GM19452 (cell line): ENCODE measurements at regions not wholly inside any gene's neighbourhood (a gene's known extent, or its start where the extent isn't known, plus 50 kb on each side); places are given as distances from the start of the nearest gene placed in this dataset.

Experiments
- ATAC-seq: cut with Tn5 transposase; IDR thresholded peaks from one replicate; pipeline ENCODE4 v1.9.1; 2021; ENCODE audit not compliant: unreplicated experiment

DNA sequence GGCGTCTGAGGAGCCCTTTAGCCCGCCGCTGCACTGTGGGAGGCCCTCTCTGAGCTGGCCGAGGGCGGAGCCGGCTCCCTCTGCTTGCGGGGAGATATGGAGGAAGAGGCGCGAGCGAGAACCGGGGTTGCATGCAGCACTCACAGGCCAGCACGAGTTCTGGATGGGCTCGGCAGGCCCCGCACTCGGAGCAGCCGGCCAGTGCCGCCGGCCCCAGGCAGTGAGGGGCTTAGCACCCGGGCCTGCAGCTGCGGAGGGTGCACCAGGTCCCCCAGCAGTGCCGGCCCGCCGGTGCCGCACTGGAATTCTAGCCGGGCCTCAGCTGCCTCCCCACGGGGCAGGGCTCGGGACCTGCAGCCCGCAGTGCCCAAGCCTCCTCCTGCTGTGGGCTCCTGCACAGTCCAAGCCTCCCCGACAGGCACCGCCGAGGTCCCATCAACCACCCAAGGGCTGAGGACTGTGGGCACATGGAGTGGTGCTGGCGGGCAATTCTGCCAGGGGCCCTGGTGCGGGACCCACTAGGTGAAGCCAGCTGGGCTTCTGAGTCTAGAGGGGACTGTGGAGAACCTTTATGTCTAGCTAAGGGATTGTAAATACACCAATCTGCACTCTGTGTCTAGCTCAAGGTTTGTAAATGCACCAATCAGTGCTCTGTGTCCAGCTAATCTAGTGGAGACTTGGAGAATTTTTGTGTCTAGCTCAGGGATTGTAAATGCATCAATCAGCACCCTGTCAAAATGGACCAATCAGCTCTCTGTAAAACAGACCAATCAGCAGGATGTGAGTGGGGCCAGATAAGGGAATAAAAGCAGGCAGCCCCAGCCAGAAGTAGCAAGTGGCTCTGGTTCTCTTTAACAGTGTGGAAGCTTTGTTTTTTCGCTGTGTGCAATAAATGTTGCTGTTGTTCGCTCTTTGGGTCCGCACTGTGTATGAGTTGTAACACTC, 329.7 kb upstream of the JARID2 start:
- no peak for ATAC-seq

DNA sequence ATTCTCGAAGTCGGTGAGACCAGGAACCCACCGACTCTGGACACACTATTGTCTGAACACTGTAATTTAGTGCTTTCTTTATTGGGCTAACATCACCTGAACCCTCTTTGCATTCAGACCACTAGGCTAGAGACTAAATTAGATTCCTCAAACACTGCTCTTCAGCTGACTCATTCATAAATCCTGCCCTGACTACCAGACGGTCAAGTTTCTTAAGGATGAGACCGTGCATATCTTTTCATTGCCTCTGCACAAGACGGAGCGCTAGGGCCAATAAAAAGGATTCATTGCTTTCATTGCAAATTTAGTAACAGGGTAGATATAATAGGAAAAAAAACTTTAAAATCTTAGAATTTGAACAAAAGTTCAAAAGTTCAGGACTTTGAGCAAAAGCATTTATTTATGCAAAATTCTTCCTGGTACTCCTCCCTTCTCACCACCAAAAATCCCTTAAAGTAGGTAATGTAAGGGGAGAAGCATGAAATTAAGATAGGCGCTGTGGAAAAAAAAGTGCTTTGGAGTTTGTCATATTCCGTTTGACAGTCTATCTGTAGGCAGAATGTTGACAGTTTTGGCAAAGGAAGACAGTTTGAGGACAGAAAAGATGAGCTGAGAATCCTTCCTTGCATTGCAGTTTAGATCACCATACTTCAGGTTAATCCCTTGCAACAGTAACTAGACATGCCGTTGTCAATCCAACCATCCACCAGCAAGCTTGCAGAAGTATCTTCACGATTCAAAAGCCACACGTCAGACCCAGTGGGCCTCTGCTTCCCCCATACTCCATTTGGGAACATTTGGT, 328.6 kb upstream of the JARID2 start:
- no peak for ATAC-seq

GRCh38 chr6:14918200-14918907, 327.5 kb upstream of the JARID2 start:
- no peak for ATAC-seq

GRCh38 chr6:14919038-14919670, 326.7 kb upstream of the JARID2 start:
- no peak for ATAC-seq

GRCh38 chr6:14920276-14920675, 325.6 kb upstream of the JARID2 start:
- ATAC-seq = no peak

DNA sequence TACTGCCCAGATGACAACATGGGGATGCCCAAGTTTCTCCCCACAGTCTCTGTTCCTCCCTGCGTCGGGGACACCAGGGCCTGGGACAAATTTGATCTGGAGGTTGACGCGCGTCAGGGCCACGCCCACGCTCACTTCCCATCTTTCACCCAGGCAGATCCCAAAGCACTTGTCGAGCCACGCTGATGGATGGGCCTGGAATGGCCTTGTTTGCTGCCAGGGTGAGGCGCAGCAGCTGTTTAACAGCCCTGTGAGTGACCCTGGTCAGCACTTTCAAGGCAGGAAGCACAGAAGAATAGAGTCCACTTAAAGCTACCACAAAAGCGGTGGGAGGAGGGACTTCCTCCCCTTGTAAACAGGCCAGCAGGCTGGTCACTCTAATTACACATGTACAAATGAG, 324.7 kb upstream of the JARID2 start:
- ATAC-seq = no peak

GRCh38 chr6:14921878-14922671, 323.8 kb upstream of the JARID2 start:
- no peak for ATAC-seq

- ATAC-seq = no peak
Measured at GRCh38 chr6:14922706-14923460, 323.0 kb upstream of the JARID2 start.

DNA sequence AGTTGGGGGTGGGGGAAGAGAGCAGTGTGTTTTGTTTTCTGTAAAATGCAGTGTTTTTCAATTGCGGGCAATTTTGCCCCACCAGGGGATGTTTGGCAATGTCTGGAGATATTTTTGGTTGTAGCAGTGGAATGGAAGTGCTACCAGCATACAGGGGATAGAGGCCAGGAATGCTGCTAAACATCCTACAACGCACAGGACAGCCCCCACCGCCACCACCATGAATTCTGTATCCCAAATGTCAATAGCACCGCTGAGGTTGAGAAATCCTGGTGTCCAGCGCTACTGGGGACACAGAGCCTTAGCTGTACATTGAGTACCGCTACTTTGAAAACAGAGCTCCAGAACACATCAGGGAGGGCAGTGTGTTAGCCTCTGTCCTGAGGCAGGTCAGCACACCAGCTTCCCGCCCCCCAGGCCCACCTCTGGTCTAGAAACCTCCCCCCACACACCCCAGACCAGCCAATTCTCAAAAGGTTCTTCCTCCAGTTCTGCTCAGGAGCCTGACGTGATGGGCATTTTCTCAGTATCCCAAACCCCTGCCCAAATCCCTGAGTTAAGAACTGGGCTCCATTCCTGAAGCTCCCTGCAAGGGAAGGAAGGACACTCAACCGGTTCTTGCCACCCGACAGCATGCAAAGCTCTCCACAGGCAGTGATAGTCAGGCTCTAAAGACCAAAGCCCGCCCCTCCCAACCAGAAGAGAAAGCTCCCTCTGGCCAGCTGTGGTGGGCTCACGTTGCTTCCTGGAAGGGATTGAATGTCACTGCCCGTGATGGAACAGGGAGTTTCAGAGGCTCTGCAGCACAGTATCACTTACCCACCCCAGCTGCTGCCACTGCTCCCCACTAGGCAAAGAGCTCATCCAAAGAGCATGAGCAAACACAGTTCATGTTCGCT, 321.5 kb upstream of the JARID2 start:
- no peak for ATAC-seq

DNA sequence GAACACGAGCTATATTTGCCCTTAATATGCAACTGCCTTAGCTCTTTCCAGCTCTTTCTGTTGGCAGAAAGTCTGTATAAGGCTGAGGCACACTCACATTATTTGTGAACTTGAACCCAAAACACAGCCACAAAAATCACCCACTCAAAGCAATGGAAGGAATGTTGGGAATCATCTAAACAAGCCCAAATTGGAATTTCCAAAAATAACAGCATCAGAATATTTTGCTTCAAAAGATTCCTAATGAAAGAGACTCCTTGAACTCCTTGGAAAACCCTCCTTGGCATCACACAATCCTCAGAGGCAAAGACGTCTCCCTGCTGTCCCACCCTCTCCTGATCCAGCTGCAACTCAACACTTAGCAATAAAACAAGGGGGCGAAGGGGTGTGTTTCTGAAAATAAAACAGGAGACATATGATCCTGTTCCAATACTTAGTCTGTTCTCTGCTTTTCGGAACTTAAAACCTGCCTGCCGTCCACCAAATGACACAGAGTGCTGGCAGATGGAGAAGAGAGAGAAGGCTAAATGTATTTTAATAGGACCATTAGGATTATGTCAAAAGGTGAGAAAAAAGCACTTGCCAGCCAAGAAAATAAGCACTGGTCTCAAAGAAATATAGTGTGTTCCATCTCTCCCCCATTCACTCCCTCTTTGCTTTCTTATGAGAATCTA, 320.7 kb upstream of the JARID2 start:
- ATAC-seq = no peak

GRCh38 chr6:14925699-14926026, 320.2 kb upstream of the JARID2 start:
- no peak for ATAC-seq

- ATAC-seq = no peak
Measured at GRCh38 chr6:14927398-14927797, 318.5 kb upstream of the JARID2 start.

DNA sequence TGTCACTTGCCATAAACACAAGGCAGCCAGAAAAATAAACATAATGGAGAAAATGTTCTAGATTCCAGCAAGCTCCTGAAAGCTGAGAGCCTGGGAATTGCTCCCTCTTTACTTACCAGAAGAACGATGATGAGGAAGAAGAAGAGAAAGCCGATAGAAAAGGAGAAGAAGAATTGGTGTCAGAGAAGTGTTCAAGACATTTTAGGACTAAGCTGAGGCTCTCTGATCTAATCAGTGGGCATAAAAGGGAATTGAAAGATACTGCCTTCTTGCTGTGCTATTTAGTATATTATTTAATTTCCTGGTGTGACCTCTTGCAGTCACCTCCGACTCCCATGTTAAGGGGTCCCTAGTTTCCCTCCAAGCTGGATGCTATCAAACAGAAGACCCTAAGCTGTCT, 316.6 kb upstream of the JARID2 start:
- no peak for ATAC-seq

GRCh38 chr6:14930366-14930989, 315.4 kb upstream of the JARID2 start:
- ATAC-seq = no peak

DNA sequence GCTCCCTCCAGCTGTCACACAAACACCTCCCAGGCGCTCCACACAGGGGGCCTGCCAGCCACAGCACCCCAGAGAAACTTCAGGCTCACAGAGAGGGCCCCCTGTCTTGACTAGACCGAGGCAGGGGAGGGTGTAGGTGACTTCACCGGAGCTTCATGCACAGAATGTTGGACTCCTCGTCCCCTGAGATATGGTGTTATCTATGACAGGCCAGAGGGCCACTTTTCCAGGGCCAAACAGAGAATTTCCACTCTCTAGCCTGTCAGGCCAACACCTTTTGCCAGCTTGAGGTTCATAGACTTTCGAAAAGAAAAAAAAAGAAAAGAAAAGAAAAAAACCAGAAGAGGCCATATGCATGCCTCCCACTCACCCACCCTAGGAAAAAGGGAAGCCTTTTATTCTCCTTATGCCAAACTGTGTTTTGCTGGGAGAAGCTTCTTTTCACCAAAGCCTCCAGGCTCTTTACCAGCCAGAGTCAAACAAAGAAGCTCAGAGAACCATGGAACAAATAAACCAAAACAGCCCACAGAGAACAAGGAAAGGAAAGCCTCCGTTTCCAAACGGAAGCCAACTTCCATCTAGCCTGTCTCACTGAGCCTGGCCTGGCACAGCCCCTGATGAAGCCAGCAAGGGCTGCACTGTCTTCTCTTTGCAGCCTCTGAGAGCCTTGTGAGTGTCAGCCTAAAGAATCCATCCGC, 313.2 kb upstream of the JARID2 start:
- no peak for ATAC-seq

DNA sequence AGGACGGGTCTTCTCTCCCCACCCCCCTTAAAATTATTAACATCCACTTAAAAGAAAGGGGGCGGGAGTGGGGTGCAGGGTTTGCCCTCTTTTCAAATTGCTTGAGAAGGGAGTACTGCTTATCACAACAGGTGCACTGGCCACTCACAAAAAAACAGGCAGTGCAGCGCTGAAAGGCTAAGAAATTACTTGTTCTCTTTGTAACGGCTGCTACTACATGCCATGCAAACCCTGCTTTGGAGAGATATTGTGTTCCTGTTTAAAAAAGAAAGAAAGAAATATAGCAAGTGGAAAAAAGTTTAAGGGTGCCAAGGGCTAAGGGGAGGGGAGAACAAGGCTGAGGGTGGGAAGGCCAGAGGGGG, 312.7 kb upstream of the JARID2 start:
- ATAC-seq = no peak

DNA sequence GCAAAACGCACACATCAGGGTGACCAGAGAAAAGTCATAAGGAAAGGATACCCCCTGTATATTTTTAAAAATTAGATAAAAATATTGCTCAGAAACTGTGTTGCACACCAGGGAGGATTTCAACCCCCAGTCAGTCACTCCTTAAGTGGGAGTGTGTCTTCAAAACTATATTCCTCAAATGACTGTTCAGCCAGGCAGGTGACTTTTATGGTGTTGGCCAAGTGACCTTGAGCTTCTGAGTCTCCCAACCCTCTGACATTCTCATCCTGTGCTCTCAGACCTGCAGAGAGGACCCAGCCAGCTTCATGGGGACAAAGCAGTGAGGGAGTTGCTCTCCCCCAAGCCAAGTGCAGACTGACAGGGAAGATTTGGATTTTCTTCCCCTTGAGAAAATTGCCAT, 311.9 kb upstream of the JARID2 start:
- ATAC-seq = no peak
